ENCODE measurements at regions not wholly inside any gene's neighbourhood (a gene's known extent, or its start where the extent isn't known, plus 50 kb on each side); places are given as distances from the start of the nearest gene placed in this dataset.
A peak's percentile ranks its signal among the peaks of the same experiment; 100 is the strongest.

GRCh38 chr2:5549771-5550170 lies 142.4 kb upstream of the SOX11 start:
- peaks cover 0 to 14% (median 6%) of the 10 kb centered on the region in 4 donors for H3K4me1 ChIP-seq
- no peak for DNase-seq (ENCODE audit: extremely low spot score)
- 27% methylated on average over 2 of the region's 2 CpGs for WGBS
- no peak overlapping the region for H3K4me3 ChIP-seq
- H3K27me3 ChIP-seq = no peaks in the 10 kb centered on the region
- H3K27ac ChIP-seq (replicated peaks in 1 of 4) = no peak overlapping the region
- peaks cover 0 to under 1% (median 0%) of the 10 kb centered on the region in 4 donors for H3K9me3 ChIP-seq
- intact Hi-C loops (cut with DNase I) = no loop called here
- TF ChIP-seq CTCF (IDR thresholded peaks at IDR 0.05) (no peak), EP300 (IDR thresholded peaks at IDR 0.05) (no peak), POLR2AphosphoS5 (IDR thresholded peaks at IDR 0.05) (no peak), POLR2A (IDR thresholded peaks at IDR 0.05; ENCODE audit: low read depth) (no peak)
- no peaks in the 10 kb centered on the region for H3K36me3 ChIP-seq

GRCh38 chr2:5555636-5556035 lies 136.5 kb upstream of the SOX11 start:
- Histone ChIP-seq H3K4me3 (no peak overlapping the region), H3K9me3 (no peaks in the 10 kb centered on the region), H3K36me3 (no peaks in the 10 kb centered on the region), H3K27me3 (no peaks in the 10 kb centered on the region), H3K27ac (replicated peaks in 1 of 4) (no peak overlapping the region), H3K4me1 (peaks cover 0 to 1% (median under 1%) of the 10 kb centered on the region in 4 donors)
- WGBS = 81% methylated on average over 11 of the region's 11 CpGs
- intact Hi-C loops (cut with DNase I) = no loop called here
- peak; percentile 84 for DNase-seq (ENCODE audit: extremely low spot score)
- no peak for TF ChIP-seq EP300 (IDR thresholded peaks at IDR 0.05)
- no peak for TF ChIP-seq POLR2A (IDR thresholded peaks at IDR 0.05; ENCODE audit: low read depth)
- no peak for TF ChIP-seq CTCF (IDR thresholded peaks at IDR 0.05)
- TF ChIP-seq POLR2AphosphoS5 (IDR thresholded peaks at IDR 0.05) = no peak

- Histone ChIP-seq H3K4me1 (peaks cover 0 to 8% (median 7%) of the 10 kb centered on the region in 4 donors), H3K27ac (replicated peaks in 1 of 4) (no peak overlapping the region), H3K4me3 (no peak overlapping the region), H3K27me3 (no peaks in the 10 kb centered on the region), H3K9me3 (no peaks in the 10 kb centered on the region), H3K36me3 (no peaks in the 10 kb centered on the region)
- intact Hi-C loops (cut with DNase I) = no loop called here
- whole genome bisulfite sequencing = 27% methylated on average over 8 of the region's 8 CpGs
- peak in 1 of 2 donors; percentile 37 for TF ChIP-seq POLR2AphosphoS5 (IDR thresholded peaks at IDR 0.05)
- no peak for TF ChIP-seq POLR2A (IDR thresholded peaks at IDR 0.05; ENCODE audit: low read depth)
- no peak for DNase-seq (ENCODE audit: extremely low spot score)
These were observed 131.2 kb upstream of the SOX11 start for GRCh38 chr2:5561006-5561405.

GRCh38 chr2:5562426-5562825 lies 129.8 kb upstream of the SOX11 start:
- no peak for TF ChIP-seq POLR2A (IDR thresholded peaks at IDR 0.05; ENCODE audit: low read depth)
- no peak for TF ChIP-seq POLR2AphosphoS5 (IDR thresholded peaks at IDR 0.05)
- no peak for TF ChIP-seq CTCF (IDR thresholded peaks at IDR 0.05)
- no peak for TF ChIP-seq EP300 (IDR thresholded peaks at IDR 0.05)
- WGBS = 67% methylated on average over 13 of the region's 13 CpGs
- DNase-seq (ENCODE audit: extremely low spot score) = no peak
- H3K27me3 ChIP-seq = no peaks in the 10 kb centered on the region
- H3K4me3 ChIP-seq = no peak overlapping the region
- H3K4me1 ChIP-seq = peaks cover 0 to 8% (median 7%) of the 10 kb centered on the region in 4 donors
- intact Hi-C loops (cut with DNase I) = no loop called here
- H3K36me3 ChIP-seq = no peaks in the 10 kb centered on the region
- no peak overlapping the region for H3K27ac ChIP-seq (replicated peaks in 1 of 4)
- H3K9me3 ChIP-seq = no peaks in the 10 kb centered on the region

GRCh38 chr2:5562865-5563264 lies 129.3 kb upstream of the SOX11 start:
- intact Hi-C loops (cut with DNase I) = no loop called here
- Histone ChIP-seq H3K9me3 (no peaks in the 10 kb centered on the region), H3K27ac (replicated peaks in 1 of 4) (no peak overlapping the region), H3K4me3 (no peak overlapping the region), H3K4me1 (peaks cover 0 to 8% (median 7%) of the 10 kb centered on the region in 4 donors), H3K27me3 (no peaks in the 10 kb centered on the region), H3K36me3 (no peaks in the 10 kb centered on the region)
- WGBS = 92% methylated on average over 3 of the region's 3 CpGs
- no peak for TF ChIP-seq POLR2AphosphoS5 (IDR thresholded peaks at IDR 0.05)
- TF ChIP-seq POLR2A (IDR thresholded peaks at IDR 0.05; ENCODE audit: low read depth) = no peak
- TF ChIP-seq CTCF (IDR thresholded peaks at IDR 0.05) = no peak
- no peak for TF ChIP-seq EP300 (IDR thresholded peaks at IDR 0.05)
- DNase-seq (ENCODE audit: extremely low spot score) = no peak
